Effector memory CD8-positive, alpha-beta T cell (primary cell): ENCODE measurements at regions not wholly inside any gene's neighbourhood (a gene's known extent, or its start where the extent isn't known, plus 50 kb on each side); places are given as distances from the start of the nearest gene placed in this dataset.

ENCODE experiments used
- ATAC-seq: fragments of 150-1000 bp; cut with Tn5 transposase; replicated peaks from 2 replicates; pipeline ENCODE4 v1.10.0; 2021; ENCODE audit warnings: mild to moderate bottlenecking, moderate library complexity
- DNase-seq, 3 experiments: peaks; one replicate each; pipeline ENCODE4 v3.0.0; 2021
- H3K27ac Mint-ChIP-seq, 2 donors: one replicate each; pipeline ENCODE4 v1.8.0; 2022; ENCODE audit warnings: mild to moderate bottlenecking in 2 of 2, mixed read lengths in 2 of 2, moderate library complexity in 2 of 2
- H3K27me3 Mint-ChIP-seq, 2 donors: one replicate each; pipeline ENCODE4 v1.8.0; 2022; ENCODE audit warnings: mixed read lengths in 2 of 2
- H3K36me3 Mint-ChIP-seq: one replicate; pipeline ENCODE4 v1.8.0; 2022; ENCODE audit warnings: mild to moderate bottlenecking, moderate library complexity, mixed read lengths; ENCODE audit not compliant: insufficient read depth
- H3K4me1 Mint-ChIP-seq, 2 donors: one replicate each; pipeline ENCODE4 v1.8.0; 2022; ENCODE audit warnings: low read depth in 2 of 2, mixed read lengths in 2 of 2
- H3K4me3 Mint-ChIP-seq, 2 donors: one replicate each; pipeline ENCODE4 v1.8.0; 2022; ENCODE audit warnings: mild to moderate bottlenecking in 2 of 2, mixed read lengths in 2 of 2, moderate library complexity in 2 of 2
- H3K9me3 Mint-ChIP-seq, 2 donors: one replicate each; pipeline ENCODE4 v1.8.0; 2022; ENCODE audit warnings: mixed read lengths in 2 of 2

- DNase-seq (no peak), ATAC-seq (no peak)
- H3K27ac Mint-ChIP-seq = peak overlapping the region; percentile 84 to 95
- no peaks in the 10 kb centered on the region for H3K9me3 Mint-ChIP-seq
- peaks cover 9 to 32% of the 10 kb centered on the region in 2 donors for H3K4me1 Mint-ChIP-seq
- H3K27me3 Mint-ChIP-seq = peaks cover 0 to 21% of the 10 kb centered on the region in 2 donors
- H3K4me3 Mint-ChIP-seq = peak overlapping the region; percentile 80 to 93
- H3K36me3 Mint-ChIP-seq = peaks cover 7% of the 10 kb centered on the region
These were observed 76.0 kb upstream of the WNT7B start for GRCh38 chr22:46052801-46053562.

- peaks cover 11 to 34% of the 10 kb centered on the region in 2 donors for H3K4me1 Mint-ChIP-seq
- peak overlapping the region; percentile 84 to 95 for H3K27ac Mint-ChIP-seq
- no peaks in the 10 kb centered on the region for H3K9me3 Mint-ChIP-seq
- DNase-seq (peak in 2 of 3 experiments; percentile 25 to 60), ATAC-seq (peak; percentile 63)
- H3K27me3 Mint-ChIP-seq = peaks cover 0 to 21% of the 10 kb centered on the region in 2 donors
- peaks cover 7% of the 10 kb centered on the region for H3K36me3 Mint-ChIP-seq
- H3K4me3 Mint-ChIP-seq = peak overlapping the region; percentile 80 to 93
These were observed 76.7 kb upstream of the WNT7B start for GRCh38 chr22:46053563-46054090.

- no peak for DNase-seq
- Mint-ChIP-seq H3K27ac (peak overlapping the region; percentile 44 to 79), H3K4me1 (peaks cover 12 to 37% of the 10 kb centered on the region in 2 donors), H3K36me3 (peaks cover 7% of the 10 kb centered on the region), H3K27me3 (peaks cover 0 to 25% of the 10 kb centered on the region in 2 donors), H3K4me3 (peak overlapping the region; percentile 80 to 93), H3K9me3 (no peaks in the 10 kb centered on the region)
- peak; percentile 34 for ATAC-seq
These were observed 77.4 kb upstream of the WNT7B start for GRCh38 chr22:46054091-46055073.

DNA sequence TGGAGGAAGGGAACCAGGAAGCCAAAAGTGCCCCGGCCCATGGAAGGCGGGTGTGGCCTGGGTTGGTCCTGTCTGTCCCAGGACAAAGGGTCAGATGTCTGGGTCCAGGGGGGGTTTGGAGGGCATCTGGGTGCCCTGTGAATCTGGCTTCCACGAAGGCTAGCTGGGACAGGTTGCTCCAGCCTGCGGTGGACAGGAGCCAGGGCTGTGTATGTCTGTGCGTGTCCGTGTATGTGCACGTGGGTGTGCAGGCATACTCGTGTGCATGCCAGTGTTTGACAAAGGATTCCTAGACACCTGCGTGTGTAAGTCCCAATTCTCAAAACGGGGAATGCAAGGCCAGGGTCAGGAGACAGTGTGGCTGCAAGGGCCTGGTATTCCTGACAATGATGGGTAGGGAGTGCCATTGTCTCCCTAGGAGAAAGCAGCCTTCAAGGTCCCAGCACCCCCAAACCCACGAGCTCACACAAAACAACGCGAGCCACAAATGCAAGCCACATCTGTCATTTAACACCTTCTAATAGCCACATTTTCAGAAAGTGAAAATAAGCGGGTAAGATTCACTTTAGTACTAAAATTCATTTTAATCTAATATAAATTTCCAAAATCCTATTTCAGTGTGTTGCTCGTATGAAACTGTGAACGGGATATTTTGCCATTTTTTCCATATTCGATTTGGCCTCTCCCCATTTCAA lies 78.4 kb upstream of the WNT7B start:
- peaks cover 12 to 39% of the 10 kb centered on the region in 2 donors for H3K4me1 Mint-ChIP-seq
- DNase-seq = no peak
- peaks cover 0 to 22% of the 10 kb centered on the region in 2 donors for H3K27me3 Mint-ChIP-seq

DNA sequence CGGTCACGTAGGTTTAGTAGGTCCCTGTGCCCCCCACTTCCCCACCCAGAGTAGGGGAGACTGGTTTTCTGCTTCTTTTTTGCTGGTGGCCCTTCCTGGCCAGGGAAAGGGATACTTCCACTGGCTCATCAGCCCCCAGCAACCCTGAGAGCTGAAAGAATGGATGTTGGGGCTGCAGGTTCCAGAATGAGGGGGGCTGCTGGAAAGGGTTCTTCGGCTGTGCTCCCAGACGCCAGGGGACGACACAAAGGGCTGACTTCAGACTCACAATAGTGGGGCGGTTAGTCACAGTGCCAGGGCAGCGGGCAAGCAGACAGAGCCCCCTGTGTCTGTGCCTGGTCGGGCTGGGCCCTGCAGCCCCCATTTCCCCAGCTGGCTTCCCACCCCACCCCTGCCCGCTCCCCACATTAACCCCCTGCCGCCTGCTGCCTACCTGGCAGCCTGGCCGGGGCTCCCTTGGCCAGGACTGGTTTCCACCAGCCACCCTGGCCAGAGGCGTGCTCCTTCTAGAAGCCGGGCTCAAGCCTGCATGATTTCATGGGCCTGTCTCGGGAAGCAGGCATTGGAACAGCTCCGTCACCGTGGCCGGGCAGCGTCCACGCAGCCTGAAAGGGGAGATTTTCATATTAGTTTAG lies 79.1 kb upstream of the WNT7B start:
- no peak for ATAC-seq
- Mint-ChIP-seq H3K4me1 (peaks cover 12 to 39% of the 10 kb centered on the region in 2 donors), H3K36me3 (peaks cover 7% of the 10 kb centered on the region), H3K27ac (peak overlapping the region in 1 of 2 donors; percentile 79), H3K27me3 (peaks cover 0 to 16% of the 10 kb centered on the region in 2 donors), H3K4me3 (peak overlapping the region in 1 of 2 donors; percentile 93), H3K9me3 (no peaks in the 10 kb centered on the region)
- DNase-seq = no peak

More for the DNA sequence above, 78.4 kb upstream of the WNT7B start:
- no peaks in the 10 kb centered on the region for H3K9me3 Mint-ChIP-seq
- peak overlapping the region; percentile 75 to 93 for H3K4me3 Mint-ChIP-seq
- ATAC-seq = peak; percentile 20
- H3K36me3 Mint-ChIP-seq = peaks cover 7% of the 10 kb centered on the region
- peak overlapping the region; percentile 44 to 79 for H3K27ac Mint-ChIP-seq

GRCh38 chr22:46056546-46057245 lies 79.7 kb upstream of the WNT7B start:
- Mint-ChIP-seq H3K36me3 (peaks cover 7% of the 10 kb centered on the region), H3K9me3 (no peaks in the 10 kb centered on the region), H3K4me3 (no peak overlapping the region), H3K27ac (no peak overlapping the region), H3K27me3 (peaks cover 0 to 16% of the 10 kb centered on the region in 2 donors), H3K4me1 (peaks cover 12 to 39% of the 10 kb centered on the region in 2 donors)
- ATAC-seq (no peak), DNase-seq (no peak)

DNA sequence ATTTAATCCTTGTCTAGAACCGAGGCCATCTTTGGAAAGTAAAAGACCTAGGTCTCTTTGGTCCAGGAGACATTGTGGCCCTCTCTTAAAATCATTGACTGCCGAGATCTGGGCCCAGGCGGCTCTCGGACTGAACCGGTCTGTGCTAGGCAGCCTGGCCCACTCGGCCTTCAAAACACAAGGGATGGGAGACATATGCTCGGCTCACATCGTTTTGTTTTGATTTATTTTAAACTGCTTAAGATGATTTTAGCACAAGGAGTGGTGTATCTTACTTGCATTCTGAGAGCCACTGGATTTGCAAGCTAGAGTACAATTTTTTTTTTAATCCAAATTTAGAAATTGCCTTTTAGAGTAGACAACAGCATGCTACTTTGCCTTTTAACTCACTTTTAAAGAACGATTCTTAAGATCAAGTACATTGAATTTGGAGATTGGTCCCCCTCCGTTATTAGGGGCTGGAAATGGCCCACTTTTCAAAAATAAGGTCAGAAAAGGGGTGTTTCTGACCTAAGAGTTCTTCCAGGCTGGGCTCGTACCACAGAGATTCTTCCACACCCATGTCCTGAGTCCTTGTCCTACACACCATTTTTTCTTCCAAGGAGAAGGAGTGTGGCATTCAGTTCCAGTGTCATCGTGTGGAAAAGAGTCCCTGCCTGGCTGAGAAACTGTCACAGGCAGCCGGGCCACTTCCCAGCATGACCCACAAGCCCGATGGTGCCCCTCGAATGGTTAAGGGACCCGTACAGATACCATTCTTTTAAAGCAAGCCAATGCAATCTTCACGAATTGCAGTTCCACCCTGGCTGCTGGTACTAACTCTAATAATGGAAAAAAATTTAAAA lies 80.5 kb upstream of the WNT7B start:
- H3K4me1 Mint-ChIP-seq = peaks cover 16 to 43% of the 10 kb centered on the region in 2 donors
- peaks cover 7% of the 10 kb centered on the region for H3K36me3 Mint-ChIP-seq
- ATAC-seq (no peak), DNase-seq (no peak)
- H3K27me3 Mint-ChIP-seq = peaks cover 0 to 21% of the 10 kb centered on the region in 2 donors
- H3K4me3 Mint-ChIP-seq = peak overlapping the region; percentile 6 to 63
- H3K27ac Mint-ChIP-seq = peak overlapping the region in 1 of 2 donors; percentile 56
- H3K9me3 Mint-ChIP-seq = no peaks in the 10 kb centered on the region

DNA sequence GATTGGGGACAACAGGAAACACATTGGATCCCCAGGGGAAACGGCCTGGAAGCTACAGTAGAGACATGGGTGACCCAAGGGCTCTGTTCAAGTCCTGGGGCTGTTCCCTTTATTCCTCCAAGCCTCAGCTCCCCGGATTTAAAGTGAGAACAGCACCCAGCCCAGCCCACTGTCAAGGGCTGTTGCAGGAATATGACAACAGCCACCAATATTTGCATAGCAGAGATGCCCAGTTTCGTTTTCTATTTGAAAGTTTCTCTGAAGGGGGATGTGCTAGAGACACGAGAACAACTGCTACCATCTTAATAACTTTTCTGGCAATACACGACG lies 81.1 kb upstream of the WNT7B start:
- peak; percentile 52 for ATAC-seq
- Mint-ChIP-seq H3K4me3 (peak overlapping the region; percentile 6 to 63), H3K27me3 (peaks cover 0 to 22% of the 10 kb centered on the region in 2 donors), H3K27ac (peak overlapping the region in 1 of 2 donors; percentile 56), H3K4me1 (peaks cover 17 to 41% of the 10 kb centered on the region in 2 donors), H3K36me3 (peaks cover 3% of the 10 kb centered on the region), H3K9me3 (no peaks in the 10 kb centered on the region)
- DNase-seq = no peak

DNA sequence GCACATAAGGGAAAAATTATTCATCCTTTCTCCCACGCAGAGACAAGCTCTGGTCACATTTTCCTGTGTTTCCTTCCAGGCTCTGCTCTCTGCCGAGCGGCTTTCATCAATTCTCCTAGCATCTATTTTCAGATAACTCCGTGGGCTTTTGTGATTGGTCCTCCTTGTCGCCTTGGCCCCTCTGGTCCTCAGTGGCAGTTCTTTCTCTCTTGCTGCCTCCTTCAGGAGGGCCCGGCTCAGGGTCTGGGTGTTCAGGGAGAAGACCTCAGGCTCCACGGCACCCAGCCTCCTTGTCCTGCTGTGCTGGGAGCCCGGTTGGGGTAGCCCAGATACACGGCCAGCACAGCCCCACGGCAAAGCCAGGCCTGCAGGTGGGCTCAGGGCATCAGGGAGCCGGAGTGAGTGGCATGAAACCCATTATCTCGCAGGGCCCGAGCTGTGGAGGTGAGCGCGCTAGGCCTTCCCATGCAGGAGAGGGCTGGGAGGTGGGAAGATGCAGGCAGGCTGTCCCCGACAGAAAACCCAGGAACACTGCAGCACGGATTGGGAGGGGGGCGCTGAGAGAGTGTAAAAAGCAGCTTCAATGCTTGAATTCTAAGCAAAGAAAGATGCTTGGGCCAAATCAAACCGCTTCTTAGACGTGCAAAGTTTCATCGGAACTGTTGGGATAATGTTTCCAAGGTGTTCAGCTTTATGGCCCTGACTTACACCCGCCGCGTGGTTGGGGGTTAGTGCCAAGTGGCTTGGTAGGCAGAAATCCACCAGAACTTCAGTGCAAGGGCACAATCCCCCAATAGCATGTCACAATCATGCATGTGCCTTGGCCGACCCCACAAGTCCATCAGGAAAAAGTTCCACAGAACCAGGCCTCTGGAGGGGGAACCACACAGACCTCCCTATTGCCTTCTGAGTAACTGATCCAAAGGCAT lies 81.9 kb upstream of the WNT7B start:
- Mint-ChIP-seq H3K4me3 (peak overlapping the region in 1 of 2 donors; percentile 63), H3K27me3 (peaks cover 0 to 30% of the 10 kb centered on the region in 2 donors), H3K4me1 (peaks cover 14 to 46% of the 10 kb centered on the region in 2 donors), H3K27ac (peak overlapping the region in 1 of 2 donors; percentile 56), H3K9me3 (no peaks in the 10 kb centered on the region), H3K36me3 (no peaks in the 10 kb centered on the region)
- ATAC-seq (no peak), DNase-seq (no peak)

- Mint-ChIP-seq H3K27ac (no peak overlapping the region), H3K4me3 (no peak overlapping the region), H3K27me3 (peaks cover 0 to 46% of the 10 kb centered on the region in 2 donors), H3K36me3 (no peaks in the 10 kb centered on the region), H3K4me1 (peaks cover 11 to 46% of the 10 kb centered on the region in 2 donors), H3K9me3 (no peaks in the 10 kb centered on the region)
- DNase-seq (no peak), ATAC-seq (no peak)
These were observed 83.5 kb upstream of the WNT7B start for GRCh38 chr22:46060292-46061123.
